ENCODE measurements at regions not wholly inside any gene's neighbourhood (a gene's known extent, or its start where the extent isn't known, plus 50 kb on each side); places are given as distances from the start of the nearest gene placed in this dataset.
"Not testable (repeated sequence)": the region's sequence is repeated elsewhere in the genome, so short reads cannot be mapped to it uniquely, and the experiment has no call there.

- TF ChIP-seq CTCF (conservative IDR thresholded peaks at IDR 0.05; ENCODE audit: low read depth, low read length) (no peak), EZH2 (IDR thresholded peaks at IDR 0.05; ENCODE audit: borderline replicate concordance, low read depth, low read length, poor library complexity, severe bottlenecking) (no peak)
Measured at GRCh38 chr6:120938164-120938875, 396.0 kb downstream of the TBC1D32 start.

DNA sequence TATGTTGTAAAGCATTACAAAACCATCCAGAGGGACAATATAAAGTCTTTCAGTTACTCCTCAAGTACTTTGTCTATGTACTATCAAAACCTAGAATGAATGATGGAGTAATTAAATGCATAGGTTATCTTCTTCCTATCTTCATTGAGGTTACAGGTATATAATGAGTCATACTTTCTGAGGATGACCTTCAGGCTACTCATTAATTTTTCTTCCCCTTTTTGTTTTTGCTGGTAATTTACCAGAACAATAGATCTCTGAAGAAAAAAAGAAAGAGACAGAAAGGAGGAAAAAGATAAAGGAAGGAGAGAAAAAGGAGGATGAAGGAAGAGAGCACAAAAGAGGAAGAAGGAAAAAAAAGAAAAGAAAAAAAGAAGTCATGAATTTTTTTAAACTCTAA, 398.4 kb downstream of the TBC1D32 start:
- DNase-seq (ENCODE audit: low spot score) = no peak
- no TSS peak for BruUV-seq (replicated peaks)
- intact Hi-C loops (cut with micrococcal nuclease; ENCODE audit: unreplicated experiment) = no loop called here
- no peaks in the 10 kb centered on the region for H3K27me3 ChIP-seq (replicated peaks; ENCODE audit: insufficient read depth, low read depth, low read length, poor library complexity)
- ChIA-PET CTCF (no interaction called here), POLR2A (ENCODE audit: low non-redundant PET) (no interaction called here)
- H3K36me3 ChIP-seq (ENCODE audit: insufficient read depth, low read length, poor library complexity, severe bottlenecking) = no peaks in the 10 kb centered on the region
- no peak overlapping the region for H3K27ac ChIP-seq (ENCODE audit: low read depth, low read length, poor library complexity, severe bottlenecking)
- no peak overlapping the region for H3K4me3 ChIP-seq (ENCODE audit: low read depth, low read length, poor library complexity, severe bottlenecking)
- H3K9me3 ChIP-seq (ENCODE audit: low read depth, low read length, poor library complexity, severe bottlenecking) = no peaks in the 10 kb centered on the region
- TF ChIP-seq EZH2 (IDR thresholded peaks at IDR 0.05; ENCODE audit: borderline replicate concordance, low read depth, low read length, poor library complexity, severe bottlenecking) = no peak
- no peak for TF ChIP-seq CTCF (conservative IDR thresholded peaks at IDR 0.05; ENCODE audit: low read depth, low read length)
- no peaks in the 10 kb centered on the region for H3K4me1 ChIP-seq (ENCODE audit: insufficient read depth, low read length, poor library complexity, severe bottlenecking)

More at GRCh38 chr6:120938164-120938875, 396.0 kb downstream of the TBC1D32 start:
- no peaks in the 10 kb centered on the region for H3K4me1 ChIP-seq (ENCODE audit: insufficient read depth, low read length, poor library complexity, severe bottlenecking)
- no peak for DNase-seq (ENCODE audit: low spot score)
- CTCF ChIA-PET = no interaction called here
- no TSS peak for BruUV-seq (replicated peaks)
- H3K9me3 ChIP-seq (ENCODE audit: low read depth, low read length, poor library complexity, severe bottlenecking) = no peaks in the 10 kb centered on the region
- H3K27ac ChIP-seq (ENCODE audit: low read depth, low read length, poor library complexity, severe bottlenecking) = no peak overlapping the region
- intact Hi-C loops (cut with micrococcal nuclease; ENCODE audit: unreplicated experiment) = no loop called here
- no peaks in the 10 kb centered on the region for H3K27me3 ChIP-seq (replicated peaks; ENCODE audit: insufficient read depth, low read depth, low read length, poor library complexity)
- POLR2A ChIA-PET (ENCODE audit: low non-redundant PET) = no interaction called here
- H3K4me3 ChIP-seq (ENCODE audit: low read depth, low read length, poor library complexity, severe bottlenecking) = no peak overlapping the region
- H3K36me3 ChIP-seq (ENCODE audit: insufficient read depth, low read length, poor library complexity, severe bottlenecking) = no peaks in the 10 kb centered on the region

DNA sequence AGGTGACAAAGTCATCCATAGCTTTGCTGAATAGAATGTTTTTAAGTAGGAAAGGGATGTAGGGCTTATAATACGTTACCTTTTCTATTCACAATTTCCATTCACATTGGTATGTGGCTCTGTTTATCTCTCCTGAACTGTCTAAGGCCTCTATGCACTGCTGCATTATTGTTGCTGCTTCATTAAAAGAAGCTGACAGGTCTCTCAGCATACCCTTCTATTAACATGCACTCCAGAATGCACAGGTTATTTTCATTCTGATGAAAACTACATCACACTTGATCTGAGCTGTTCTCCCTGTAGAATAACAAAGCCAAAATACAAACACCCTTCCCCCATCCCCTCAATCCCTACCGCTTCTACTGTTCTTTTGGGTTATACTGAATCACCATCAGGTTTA, 399.3 kb downstream of the TBC1D32 start:
- no peak for TF ChIP-seq CTCF (conservative IDR thresholded peaks at IDR 0.05; ENCODE audit: low read depth, low read length)
- TF ChIP-seq EZH2 (IDR thresholded peaks at IDR 0.05; ENCODE audit: borderline replicate concordance, low read depth, low read length, poor library complexity, severe bottlenecking) = no peak
- CTCF ChIA-PET = no interaction called here
- no peak overlapping the region for H3K4me3 ChIP-seq (ENCODE audit: low read depth, low read length, poor library complexity, severe bottlenecking)
- H3K9me3 ChIP-seq (ENCODE audit: low read depth, low read length, poor library complexity, severe bottlenecking) = no peaks in the 10 kb centered on the region
- no peaks in the 10 kb centered on the region for H3K4me1 ChIP-seq (ENCODE audit: insufficient read depth, low read length, poor library complexity, severe bottlenecking)
- no peak for DNase-seq (ENCODE audit: low spot score)
- no TSS peak for BruUV-seq (replicated peaks)
- H3K36me3 ChIP-seq (ENCODE audit: insufficient read depth, low read length, poor library complexity, severe bottlenecking) = no peaks in the 10 kb centered on the region
- H3K27ac ChIP-seq (ENCODE audit: low read depth, low read length, poor library complexity, severe bottlenecking) = no peak overlapping the region
- intact Hi-C loops (cut with micrococcal nuclease; ENCODE audit: unreplicated experiment) = no loop called here
- no peaks in the 10 kb centered on the region for H3K27me3 ChIP-seq (replicated peaks; ENCODE audit: insufficient read depth, low read depth, low read length, poor library complexity)
- POLR2A ChIA-PET (ENCODE audit: low non-redundant PET) = no interaction called here

- H3K9me3 ChIP-seq (ENCODE audit: low read depth, low read length, poor library complexity, severe bottlenecking); intact Hi-C loops (cut with micrococcal nuclease; ENCODE audit: unreplicated experiment); H3K27me3 ChIP-seq (replicated peaks; ENCODE audit: insufficient read depth, low read depth, low read length, poor library complexity); H3K36me3 ChIP-seq (ENCODE audit: insufficient read depth, low read length, poor library complexity, severe bottlenecking); DNase-seq (ENCODE audit: low spot score); H3K4me1 ChIP-seq (ENCODE audit: insufficient read depth, low read length, poor library complexity, severe bottlenecking); BruUV-seq (replicated peaks); CTCF ChIA-PET; POLR2A ChIA-PET (ENCODE audit: low non-redundant PET); H3K27ac ChIP-seq (ENCODE audit: low read depth, low read length, poor library complexity, severe bottlenecking); H3K4me3 ChIP-seq (ENCODE audit: low read depth, low read length, poor library complexity, severe bottlenecking): not testable (repeated sequence)
Measured at GRCh38 chr6:120931520-120932180, 402.6 kb downstream of the TBC1D32 start.

DNA sequence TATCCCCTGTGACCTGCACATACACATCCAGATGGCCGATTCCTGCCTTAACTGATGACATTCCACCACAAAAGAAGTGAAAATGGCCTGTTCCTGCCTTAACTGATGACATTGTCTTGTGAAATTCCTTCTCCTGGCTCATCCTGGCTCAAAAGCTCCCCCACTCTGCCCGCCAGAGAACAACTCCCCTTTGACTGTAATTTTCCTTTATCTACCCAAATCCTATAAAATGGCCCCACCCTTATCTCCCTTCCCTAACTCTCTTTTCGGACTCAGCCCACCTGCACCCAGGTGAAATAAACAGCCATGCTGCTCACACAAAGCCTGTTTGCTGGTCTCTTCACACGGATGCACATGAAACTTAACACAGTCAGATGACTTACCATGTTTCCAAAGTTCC, 403.8 kb downstream of the TBC1D32 start:
- CTCF ChIA-PET; H3K4me3 ChIP-seq (ENCODE audit: low read depth, low read length, poor library complexity, severe bottlenecking); H3K27me3 ChIP-seq (replicated peaks; ENCODE audit: insufficient read depth, low read depth, low read length, poor library complexity); intact Hi-C loops (cut with micrococcal nuclease; ENCODE audit: unreplicated experiment); DNase-seq (ENCODE audit: low spot score); BruUV-seq (replicated peaks); H3K36me3 ChIP-seq (ENCODE audit: insufficient read depth, low read length, poor library complexity, severe bottlenecking); POLR2A ChIA-PET (ENCODE audit: low non-redundant PET); H3K27ac ChIP-seq (ENCODE audit: low read depth, low read length, poor library complexity, severe bottlenecking); H3K9me3 ChIP-seq (ENCODE audit: low read depth, low read length, poor library complexity, severe bottlenecking); H3K4me1 ChIP-seq (ENCODE audit: insufficient read depth, low read length, poor library complexity, severe bottlenecking): not testable (repeated sequence)
